Muscle of leg (tissue), 3 donors: ENCODE measurements at regions not wholly inside any gene's neighbourhood (a gene's known extent, or its start where the extent isn't known, plus 50 kb on each side); places are given as distances from the start of the nearest gene placed in this dataset.

ENCODE experiments used
- DNase-seq: peaks from one replicate; pipeline ENCODE4 v3.0.0; 2013
- H3K27ac ChIP-seq: one replicate; pipeline ENCODE4 v1.5.1; 2013; ENCODE audit warnings: mild to moderate bottlenecking, low read length, control low read depth
- H3K27me3 ChIP-seq: one replicate; pipeline ENCODE4 v1.6.1; 2013; ENCODE audit warnings: low read length; ENCODE audit not compliant: control insufficient read depth, insufficient read depth
- H3K36me3 ChIP-seq: one replicate; pipeline ENCODE4 v1.6.1; 2013; ENCODE audit warnings: low read length; ENCODE audit not compliant: control insufficient read depth, insufficient read depth
- H3K4me1 ChIP-seq: one replicate; pipeline ENCODE4 v1.6.1; 2013; ENCODE audit warnings: low read length; ENCODE audit not compliant: control insufficient read depth, insufficient read depth
- H3K4me3 ChIP-seq: one replicate; pipeline ENCODE4 v1.5.1; 2013; ENCODE audit warnings: low read length, control low read depth
- H3K9me3 ChIP-seq: replicated peaks from 2 replicates; pipeline ENCODE4 v1.6.1; 2013; ENCODE audit warnings: low read depth, low read length; ENCODE audit not compliant: control insufficient read depth
- WGBS: methylation state at CpG from one replicate; pipeline ENCODE4 v1.1.5; 2013; ENCODE audit warnings: missing lambda C conversion rate; ENCODE audit not compliant: insufficient coverage; 5-methylcytosine and 5-hydroxymethylcytosine counted together

- Histone ChIP-seq H3K9me3 (no peaks in the 10 kb centered on the region), H3K27ac (no peak overlapping the region), H3K27me3 (no peaks in the 10 kb centered on the region), H3K36me3 (no peaks in the 10 kb centered on the region), H3K4me3 (no peak overlapping the region), H3K4me1 (no peaks in the 10 kb centered on the region)
- WGBS: no CpG with 5 or more reads among the region's 2 CpGs
- no peak for DNase-seq
These were observed 124.4 kb upstream of the MAP1B start for GRCh38 chr5:71982717-71983395.

- H3K27me3 ChIP-seq: no peaks in the 10 kb centered on the region
- WGBS: no CpG with 5 or more reads among the region's 2 CpGs
- H3K9me3 ChIP-seq: no peaks in the 10 kb centered on the region
These were observed 121.2 kb upstream of the MAP1B start for GRCh38 chr5:71986101-71986500.

DNA sequence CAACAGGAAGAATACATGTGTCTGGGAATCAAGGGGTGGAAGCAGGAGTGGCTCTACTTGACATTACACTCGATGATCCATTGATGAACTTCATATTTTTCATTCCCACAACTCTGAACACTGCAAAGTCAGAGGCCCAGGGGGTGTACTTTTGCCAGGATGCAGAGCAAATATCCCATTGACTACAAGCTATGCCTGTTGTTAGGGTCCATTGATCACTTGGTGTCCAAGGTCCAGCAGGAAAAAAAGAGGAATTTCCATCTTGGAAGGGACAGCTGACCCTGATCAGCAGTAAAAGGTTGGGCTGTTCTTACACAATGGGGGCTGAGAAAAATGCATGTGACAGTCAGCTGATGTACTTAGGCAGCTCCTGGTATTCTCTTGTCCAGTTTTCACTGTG, 118.5 kb upstream of the MAP1B start:
- Histone ChIP-seq H3K4me3 (no peak overlapping the region), H3K9me3 (no peaks in the 10 kb centered on the region), H3K36me3 (no peaks in the 10 kb centered on the region), H3K27me3 (no peaks in the 10 kb centered on the region), H3K27ac (no peak overlapping the region), H3K4me1 (no peaks in the 10 kb centered on the region)
- no peak for DNase-seq
- WGBS: no CpG with 5 or more reads among the region's 1 CpG

More at GRCh38 chr5:71986101-71986500, 121.2 kb upstream of the MAP1B start:
- Histone ChIP-seq H3K27ac (no peak overlapping the region), H3K36me3 (no peaks in the 10 kb centered on the region), H3K4me1 (no peaks in the 10 kb centered on the region), H3K4me3 (no peak overlapping the region)
- DNase-seq: no peak

DNA sequence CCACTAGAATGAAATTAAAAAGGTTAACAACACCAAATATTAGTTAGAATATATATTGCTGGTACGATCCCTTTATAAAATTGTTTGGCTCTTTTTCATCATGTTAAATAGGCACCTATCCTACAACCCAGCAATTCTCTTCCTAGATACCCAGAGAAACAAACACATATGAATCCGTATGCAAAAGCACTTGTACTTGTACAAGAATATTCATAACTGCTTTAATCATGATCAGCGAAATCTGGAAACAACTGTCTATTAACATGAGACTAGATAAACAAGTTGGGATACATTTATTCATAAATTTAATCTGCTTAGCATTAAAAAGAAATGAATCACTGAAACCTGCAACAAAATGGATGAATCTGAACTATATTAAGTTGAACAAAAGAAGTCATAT, 113.7 kb upstream of the MAP1B start:
- DNase-seq: no peak
- no peaks in the 10 kb centered on the region for H3K4me1 ChIP-seq
- H3K4me3 ChIP-seq: no peak overlapping the region
- H3K27ac ChIP-seq: no peak overlapping the region
- H3K9me3 ChIP-seq: no peaks in the 10 kb centered on the region
- WGBS: no CpG with 5 or more reads among the region's 3 CpGs
- H3K36me3 ChIP-seq: no peaks in the 10 kb centered on the region
- no peaks in the 10 kb centered on the region for H3K27me3 ChIP-seq

DNA sequence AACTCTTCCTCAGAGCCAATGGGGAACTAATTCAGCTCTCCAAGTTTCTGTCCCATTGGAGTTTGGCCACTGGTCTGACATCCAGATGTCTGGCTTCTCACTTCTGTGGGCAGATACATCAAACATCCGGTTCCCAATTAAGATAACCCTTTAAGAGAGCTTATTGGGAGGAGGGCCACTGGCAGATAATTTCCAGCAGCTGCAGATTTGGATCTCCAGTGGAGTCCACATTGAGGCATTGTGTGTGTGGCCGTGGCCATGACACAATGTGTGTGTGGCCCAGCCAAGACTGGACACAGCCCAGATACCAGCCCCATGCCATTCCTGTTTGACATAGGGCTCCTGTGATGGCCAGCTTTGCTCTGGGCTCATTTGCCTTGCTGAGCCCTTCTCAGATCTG, 110.5 kb upstream of the MAP1B start:
- H3K4me1 ChIP-seq: no peaks in the 10 kb centered on the region
- H3K9me3 ChIP-seq: no peaks in the 10 kb centered on the region
- H3K27me3 ChIP-seq: no peaks in the 10 kb centered on the region
- H3K36me3 ChIP-seq: no peaks in the 10 kb centered on the region
- no peak overlapping the region for H3K27ac ChIP-seq
- 100% methylated on average over 1 of the region's 2 CpGs for WGBS
- no peak overlapping the region for H3K4me3 ChIP-seq
- DNase-seq: no peak

DNA sequence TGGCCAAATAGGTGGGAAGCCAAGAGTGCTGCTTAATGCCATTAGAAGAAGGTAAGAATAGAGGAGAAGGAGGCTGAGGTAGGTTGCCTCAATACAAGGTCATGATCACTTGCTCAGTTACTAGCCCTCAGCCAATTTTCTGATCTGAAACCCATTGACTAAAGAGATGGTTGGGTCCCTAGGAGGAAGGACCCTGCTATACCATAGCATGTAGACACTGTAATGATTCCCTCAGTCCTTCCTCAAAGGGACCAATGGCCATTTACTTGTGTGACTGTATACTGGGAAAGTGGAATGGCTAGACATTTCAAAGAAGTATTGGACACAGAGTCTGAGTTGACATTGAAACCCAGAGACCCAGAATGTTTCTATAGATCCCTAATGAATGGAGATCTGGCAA, 108.5 kb upstream of the MAP1B start:
- no peak for DNase-seq
- Histone ChIP-seq H3K27me3 (no peaks in the 10 kb centered on the region), H3K4me3 (no peak overlapping the region), H3K9me3 (no peaks in the 10 kb centered on the region), H3K36me3 (no peaks in the 10 kb centered on the region), H3K4me1 (no peaks in the 10 kb centered on the region), H3K27ac (no peak overlapping the region)

- Histone ChIP-seq H3K36me3 (no peaks in the 10 kb centered on the region), H3K27me3 (no peaks in the 10 kb centered on the region), H3K27ac (no peak overlapping the region), H3K9me3 (no peaks in the 10 kb centered on the region), H3K4me1 (no peaks in the 10 kb centered on the region), H3K4me3 (no peak overlapping the region)
- no peak for DNase-seq
- WGBS: no CpG with 5 or more reads among the region's 1 CpG
These were observed 106.6 kb upstream of the MAP1B start for GRCh38 chr5:72000707-72001106.

- H3K9me3 ChIP-seq: no peaks in the 10 kb centered on the region
- no peak overlapping the region for H3K4me3 ChIP-seq
- H3K36me3 ChIP-seq: no peaks in the 10 kb centered on the region
- no peak for DNase-seq
- no peaks in the 10 kb centered on the region for H3K4me1 ChIP-seq
- no peaks in the 10 kb centered on the region for H3K27me3 ChIP-seq
- H3K27ac ChIP-seq: no peak overlapping the region
These were observed 101.6 kb upstream of the MAP1B start for GRCh38 chr5:72005671-72006070.

- Histone ChIP-seq H3K27me3 (no peaks in the 10 kb centered on the region), H3K27ac (no peak overlapping the region), H3K4me3 (no peak overlapping the region), H3K36me3 (no peaks in the 10 kb centered on the region), H3K4me1 (no peaks in the 10 kb centered on the region), H3K9me3 (no peaks in the 10 kb centered on the region)
- no peak for DNase-seq
- no CpG with 5 or more reads among the region's 1 CpG for WGBS
These were observed 100.9 kb upstream of the MAP1B start for GRCh38 chr5:72006361-72006760.

GRCh38 chr5:72007336-72008111, 99.8 kb upstream of the MAP1B start:
- Histone ChIP-seq H3K27me3 (no peaks in the 10 kb centered on the region), H3K27ac (no peak overlapping the region), H3K9me3 (no peaks in the 10 kb centered on the region), H3K4me3 (no peak overlapping the region), H3K4me1 (no peaks in the 10 kb centered on the region), H3K36me3 (no peaks in the 10 kb centered on the region)
- WGBS: 58% methylated on average over 3 of the region's 7 CpGs
- no peak for DNase-seq
